ENCODE measurements at regions not wholly inside any gene's neighbourhood (a gene's known extent, or its start where the extent isn't known, plus 50 kb on each side); places are given as distances from the start of the nearest gene placed in this dataset.

DNA sequence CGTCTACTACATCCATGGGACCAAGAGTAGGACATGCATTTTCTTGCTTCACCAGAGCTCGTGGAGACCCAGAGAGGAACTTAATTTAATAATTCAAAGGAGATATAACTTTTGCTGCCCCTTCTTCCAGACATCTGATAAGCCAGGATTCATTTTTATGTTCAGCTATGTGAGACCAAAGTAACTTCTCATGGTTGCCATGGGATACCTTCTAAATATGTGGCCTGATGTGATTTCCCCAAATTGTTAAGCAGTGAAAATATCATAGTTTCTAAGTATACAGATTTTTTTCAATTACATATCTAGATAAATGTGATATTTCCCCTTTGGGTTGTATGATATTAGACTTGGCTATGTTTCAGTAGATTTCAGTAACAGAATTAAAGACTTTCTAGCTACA lies 185.5 kb upstream of the FN1 start:
- H3K27ac ChIP-seq (ENCODE audit: low read depth, low read length, severe bottlenecking), result no peak overlapping the region
- H3K9me3 ChIP-seq (ENCODE audit: control insufficient read depth, low read length), result peaks cover 6% of the 10 kb centered on the region
- H3K36me3 ChIP-seq (ENCODE audit: control insufficient read depth, insufficient read depth, low read length), result no peaks in the 10 kb centered on the region
- H3K4me3 ChIP-seq (ENCODE audit: extremely low read depth, insufficient read depth, low read length, poor library complexity, severe bottlenecking), result no peak overlapping the region
- peaks cover 36% of the 10 kb centered on the region for H3K4me1 ChIP-seq (ENCODE audit: control insufficient read depth, insufficient read depth, low read length, poor library complexity, severe bottlenecking)
- no CpG with 5 or more reads among the region's 2 CpGs for WGBS, 2 experiments (ENCODE audit: insufficient coverage in 2 of 2)

- peaks cover 40% of the 10 kb centered on the region for H3K4me1 ChIP-seq (ENCODE audit: control insufficient read depth, insufficient read depth, low read length, poor library complexity, severe bottlenecking)
- peaks cover 10% of the 10 kb centered on the region for H3K9me3 ChIP-seq (ENCODE audit: control insufficient read depth, low read length)
- no peak overlapping the region for H3K4me3 ChIP-seq (ENCODE audit: extremely low read depth, insufficient read depth, low read length, poor library complexity, severe bottlenecking)
- peak overlapping the region; percentile 89 for H3K27ac ChIP-seq (ENCODE audit: low read depth, low read length, severe bottlenecking)
- H3K36me3 ChIP-seq (ENCODE audit: control insufficient read depth, insufficient read depth, low read length), result no peaks in the 10 kb centered on the region
- WGBS, 2 experiments (ENCODE audit: insufficient coverage in 2 of 2), result 78 to 100% methylated on average over 2 to 3 of the region's 3 CpGs
Measured at GRCh38 chr2:215620528-215620927, 184.7 kb upstream of the FN1 start.

DNA sequence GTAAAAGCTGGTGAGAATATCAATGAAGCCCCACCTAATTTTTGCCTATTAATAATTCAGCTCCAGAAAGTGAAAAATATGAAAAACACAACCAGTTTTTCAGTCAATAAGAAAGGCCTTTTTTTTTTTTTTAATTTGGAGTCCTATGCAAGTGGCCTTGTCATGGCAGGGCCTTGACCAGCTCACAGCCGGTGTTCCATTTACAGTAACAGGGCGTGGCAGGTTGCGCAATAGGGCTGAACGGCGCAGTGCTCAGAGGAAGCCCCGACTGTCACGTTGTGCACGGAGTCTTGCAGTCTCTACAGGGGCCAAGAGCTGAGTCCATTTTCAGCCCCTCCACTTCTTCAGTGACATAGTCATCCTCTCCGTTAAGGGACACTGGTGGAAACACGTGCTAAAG lies 184.1 kb upstream of the FN1 start:
- peak overlapping the region; percentile 89 for H3K27ac ChIP-seq (ENCODE audit: low read depth, low read length, severe bottlenecking)
- no peak overlapping the region for H3K4me3 ChIP-seq (ENCODE audit: extremely low read depth, insufficient read depth, low read length, poor library complexity, severe bottlenecking)
- 87 to 92% methylated on average over 8 to 9 of the region's 10 CpGs for WGBS, 2 experiments (ENCODE audit: insufficient coverage in 2 of 2)

GRCh38 chr2:215619022-215619958 lies 183.4 kb upstream of the FN1 start:
- Histone ChIP-seq H3K36me3 (ENCODE audit: control insufficient read depth, insufficient read depth, low read length) (no peaks in the 10 kb centered on the region), H3K4me3 (ENCODE audit: extremely low read depth, insufficient read depth, low read length, poor library complexity, severe bottlenecking) (no peak overlapping the region), H3K4me1 (ENCODE audit: control insufficient read depth, insufficient read depth, low read length, poor library complexity, severe bottlenecking) (peaks cover 41% of the 10 kb centered on the region), H3K27ac (ENCODE audit: low read depth, low read length, severe bottlenecking) (peak overlapping the region; percentile 89), H3K9me3 (ENCODE audit: control insufficient read depth, low read length) (peaks cover 17% of the 10 kb centered on the region)
- WGBS, 2 experiments (ENCODE audit: insufficient coverage in 2 of 2), result 43% methylated on average over 8 to 9 of the region's 14 CpGs

More for the DNA sequence above, 184.1 kb upstream of the FN1 start:
- peaks cover 15% of the 10 kb centered on the region for H3K9me3 ChIP-seq (ENCODE audit: control insufficient read depth, low read length)
- H3K36me3 ChIP-seq (ENCODE audit: control insufficient read depth, insufficient read depth, low read length), result no peaks in the 10 kb centered on the region
- peaks cover 40% of the 10 kb centered on the region for H3K4me1 ChIP-seq (ENCODE audit: control insufficient read depth, insufficient read depth, low read length, poor library complexity, severe bottlenecking)

GRCh38 chr2:215618145-215618544 lies 182.3 kb upstream of the FN1 start:
- no peak overlapping the region for H3K27ac ChIP-seq (ENCODE audit: low read depth, low read length, severe bottlenecking)
- H3K9me3 ChIP-seq (ENCODE audit: control insufficient read depth, low read length), result peaks cover 17% of the 10 kb centered on the region

DNA sequence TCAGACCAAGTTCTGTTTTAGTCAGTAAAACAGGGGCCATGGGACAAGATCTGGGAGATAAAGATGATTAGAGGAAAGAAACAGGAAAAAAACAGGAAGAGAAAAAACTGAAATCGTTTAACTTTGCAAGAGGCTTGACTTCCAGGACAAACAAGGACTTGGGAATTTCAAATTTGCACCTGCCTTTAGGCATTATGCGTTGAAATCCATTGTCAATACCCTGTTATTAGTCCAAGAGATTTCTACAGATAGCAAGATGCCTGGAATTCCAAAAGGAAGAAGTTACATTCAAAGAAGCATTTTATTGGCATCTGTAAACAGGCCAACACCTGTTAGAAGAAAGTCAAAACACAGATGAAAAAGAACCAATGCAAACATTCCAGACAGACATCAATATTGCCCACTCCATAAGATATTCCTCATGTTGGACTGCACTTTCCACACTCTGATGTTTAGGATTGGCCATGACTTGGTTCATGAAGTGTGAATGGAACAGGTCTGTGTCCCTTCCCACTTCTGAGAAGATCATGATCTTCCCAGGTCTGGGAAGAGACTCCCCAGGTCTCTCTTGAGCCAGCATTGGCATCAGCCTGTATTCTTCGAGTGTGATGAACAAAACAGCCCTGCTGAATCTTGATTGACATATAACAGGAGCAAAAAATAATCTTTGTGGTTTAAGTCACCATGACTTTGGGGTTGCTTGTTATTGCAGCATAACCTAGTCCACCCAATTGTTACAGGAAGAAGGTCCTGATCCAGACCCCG lies 181.4 kb upstream of the FN1 start:
- no peak overlapping the region for H3K4me3 ChIP-seq (ENCODE audit: extremely low read depth, insufficient read depth, low read length, poor library complexity, severe bottlenecking)
- WGBS, 2 experiments (ENCODE audit: insufficient coverage in 2 of 2), result 91 to 93% methylated on average over 4 of the region's 4 CpGs
- peaks cover 17% of the 10 kb centered on the region for H3K9me3 ChIP-seq (ENCODE audit: control insufficient read depth, low read length)
- no peak overlapping the region for H3K27ac ChIP-seq (ENCODE audit: low read depth, low read length, severe bottlenecking)
- peaks cover 59% of the 10 kb centered on the region for H3K4me1 ChIP-seq (ENCODE audit: control insufficient read depth, insufficient read depth, low read length, poor library complexity, severe bottlenecking)
- no peaks in the 10 kb centered on the region for H3K36me3 ChIP-seq (ENCODE audit: control insufficient read depth, insufficient read depth, low read length)

More at GRCh38 chr2:215618145-215618544, 182.3 kb upstream of the FN1 start:
- no peaks in the 10 kb centered on the region for H3K36me3 ChIP-seq (ENCODE audit: control insufficient read depth, insufficient read depth, low read length)
- no CpG with 5 or more reads among the region's 1 CpG for WGBS, 2 experiments (ENCODE audit: insufficient coverage in 2 of 2)
- no peak overlapping the region for H3K4me3 ChIP-seq (ENCODE audit: extremely low read depth, insufficient read depth, low read length, poor library complexity, severe bottlenecking)
- peaks cover 50% of the 10 kb centered on the region for H3K4me1 ChIP-seq (ENCODE audit: control insufficient read depth, insufficient read depth, low read length, poor library complexity, severe bottlenecking)

- Histone ChIP-seq H3K4me1 (ENCODE audit: control insufficient read depth, insufficient read depth, low read length, poor library complexity, severe bottlenecking) (peaks cover 65% of the 10 kb centered on the region), H3K9me3 (ENCODE audit: control insufficient read depth, low read length) (peaks cover 17% of the 10 kb centered on the region), H3K36me3 (ENCODE audit: control insufficient read depth, insufficient read depth, low read length) (no peaks in the 10 kb centered on the region), H3K27ac (ENCODE audit: low read depth, low read length, severe bottlenecking) (no peak overlapping the region), H3K4me3 (ENCODE audit: extremely low read depth, insufficient read depth, low read length, poor library complexity, severe bottlenecking) (no peak overlapping the region)
- WGBS, 2 experiments (ENCODE audit: insufficient coverage in 2 of 2), result 92 to 100% methylated on average over 1 to 2 of the region's 3 CpGs
Measured at GRCh38 chr2:215615803-215616174, 179.9 kb upstream of the FN1 start.

DNA sequence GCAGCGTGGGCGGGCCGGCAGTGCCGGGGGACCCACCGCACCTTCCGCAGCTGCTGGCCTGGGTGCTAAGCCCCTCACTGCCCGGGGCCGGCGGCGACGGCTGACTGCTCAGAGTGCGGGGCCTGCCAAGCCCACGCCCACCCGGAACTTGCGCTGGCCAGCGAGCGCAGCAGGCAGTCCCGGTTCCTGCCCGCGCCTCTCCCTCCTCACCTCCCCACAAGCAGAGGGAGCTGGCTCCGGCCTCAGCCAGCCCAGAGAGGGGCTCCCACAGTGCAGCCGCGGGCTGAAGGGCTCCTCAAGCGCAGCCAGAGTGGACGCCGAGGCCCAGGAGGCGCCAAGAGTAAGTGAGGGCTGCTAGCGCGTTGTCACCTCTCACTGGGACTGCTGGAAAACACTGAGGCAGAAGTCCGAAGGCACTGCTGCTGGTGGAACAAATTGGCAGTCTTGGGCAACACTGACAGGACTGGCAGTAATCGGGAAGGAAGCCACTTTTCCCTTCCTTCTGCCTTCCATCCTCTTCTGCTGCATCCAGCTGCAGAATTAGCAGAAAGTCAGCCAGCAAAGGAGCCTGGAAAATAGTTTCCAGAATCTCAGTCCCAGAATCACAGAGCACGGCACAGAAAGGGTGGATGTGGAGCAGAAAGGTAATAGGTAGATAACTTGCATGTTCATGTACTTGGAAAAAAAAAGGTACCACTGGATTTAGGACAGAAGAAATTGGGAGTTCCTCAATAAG lies 179.4 kb upstream of the FN1 start:
- 96 to 97% methylated on average over 7 to 15 of the region's 32 CpGs for WGBS, 2 experiments (ENCODE audit: insufficient coverage in 2 of 2)
- H3K9me3 ChIP-seq (ENCODE audit: control insufficient read depth, low read length), result peaks cover 17% of the 10 kb centered on the region
- H3K4me3 ChIP-seq (ENCODE audit: extremely low read depth, insufficient read depth, low read length, poor library complexity, severe bottlenecking), result no peak overlapping the region

GRCh38 chr2:215614296-215614695 lies 178.4 kb upstream of the FN1 start:
- WGBS, 2 experiments (ENCODE audit: insufficient coverage in 2 of 2), result 79 to 83% methylated on average over 2 of the region's 7 CpGs
- H3K9me3 ChIP-seq (ENCODE audit: control insufficient read depth, low read length), result peaks cover 17% of the 10 kb centered on the region
- H3K36me3 ChIP-seq (ENCODE audit: control insufficient read depth, insufficient read depth, low read length), result no peaks in the 10 kb centered on the region
- H3K4me3 ChIP-seq (ENCODE audit: extremely low read depth, insufficient read depth, low read length, poor library complexity, severe bottlenecking), result no peak overlapping the region
- peaks cover 53% of the 10 kb centered on the region for H3K4me1 ChIP-seq (ENCODE audit: control insufficient read depth, insufficient read depth, low read length, poor library complexity, severe bottlenecking)
- no peak overlapping the region for H3K27ac ChIP-seq (ENCODE audit: low read depth, low read length, severe bottlenecking)

More for the DNA sequence above, 179.4 kb upstream of the FN1 start:
- Histone ChIP-seq H3K4me1 (ENCODE audit: control insufficient read depth, insufficient read depth, low read length, poor library complexity, severe bottlenecking) (peaks cover 62% of the 10 kb centered on the region), H3K27ac (ENCODE audit: low read depth, low read length, severe bottlenecking) (no peak overlapping the region), H3K36me3 (ENCODE audit: control insufficient read depth, insufficient read depth, low read length) (no peaks in the 10 kb centered on the region)

DNA sequence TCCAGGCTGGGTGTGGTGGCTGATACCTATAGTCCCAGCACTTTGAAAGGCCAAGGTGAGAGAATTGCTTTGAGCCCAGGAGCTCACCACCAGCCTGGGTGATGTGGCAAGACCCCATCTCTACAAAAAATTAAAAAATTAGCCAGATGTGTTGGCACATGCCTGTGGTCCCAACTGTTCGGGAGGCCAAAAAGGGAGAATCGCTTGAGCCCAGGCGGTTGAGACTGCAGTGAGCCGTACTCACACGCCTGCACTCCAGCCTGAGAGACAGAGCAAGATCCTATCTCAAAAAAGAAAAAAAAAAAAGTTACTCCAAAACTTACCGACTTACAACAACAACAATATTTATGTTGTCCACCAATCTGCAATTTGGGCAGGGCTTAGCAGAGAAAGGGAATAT lies 178.0 kb upstream of the FN1 start:
- peaks cover 53% of the 10 kb centered on the region for H3K4me1 ChIP-seq (ENCODE audit: control insufficient read depth, insufficient read depth, low read length, poor library complexity, severe bottlenecking)
- H3K4me3 ChIP-seq (ENCODE audit: extremely low read depth, insufficient read depth, low read length, poor library complexity, severe bottlenecking), result no peak overlapping the region
- peaks cover 17% of the 10 kb centered on the region for H3K9me3 ChIP-seq (ENCODE audit: control insufficient read depth, low read length)
- H3K27ac ChIP-seq (ENCODE audit: low read depth, low read length, severe bottlenecking), result no peak overlapping the region
- no CpG with 5 or more reads among the region's 6 CpGs for WGBS, 2 experiments (ENCODE audit: insufficient coverage in 2 of 2)
- H3K36me3 ChIP-seq (ENCODE audit: control insufficient read depth, insufficient read depth, low read length), result no peaks in the 10 kb centered on the region
